Testis (tissue), 2 donors: ENCODE measurements at regions not wholly inside any gene's neighbourhood (a gene's known extent, or its start where the extent isn't known, plus 50 kb on each side); places are given as distances from the start of the nearest gene placed in this dataset.

Experiments used
- DNase-seq: peaks from one replicate; pipeline ENCODE4 v3.0.0-alpha.2; 2019
- H3K27ac ChIP-seq, 2 donors: fragments of 200-600 bp; sonication (generic); one replicate each; pipeline ENCODE4 v1.5.1; 2019
- H3K27me3 ChIP-seq: fragments of 200-600 bp; sonication (generic); one replicate; pipeline ENCODE4 v1.5.1; 2019
- H3K36me3 ChIP-seq: fragments of 200-600 bp; sonication (generic); one replicate; pipeline ENCODE4 v1.5.1; 2017; ENCODE audit warnings: low read depth; ENCODE audit errors: missing control alignments
- H3K4me1 ChIP-seq: fragments of 200-600 bp; sonication (generic); one replicate; pipeline ENCODE4 v1.5.1; 2019
- H3K4me3 ChIP-seq, 2 donors: fragments of 200-600 bp; sonication (generic); one replicate each; pipeline ENCODE4 v1.5.1; 2017 to 2019
- H3K9me3 ChIP-seq: fragments of 200-600 bp; sonication (generic); one replicate; pipeline ENCODE4 v1.5.1; 2017
- CTCF ChIP-seq, 3 experiments: fragments of 450-650 bp in 2 of 3; fragments of 200-600 bp in 1 of 3; sonication (generic) in 1 of 3; IDR thresholded peaks; one replicate each; pipeline ENCODE4 v1.5.1; 2016 to 2019; ENCODE audit warnings: antibody characterized with exemption in 3 of 3, mild to moderate bottlenecking in 2 of 3, moderate library complexity in 1 of 3
- POLR2A ChIP-seq: fragments of 450-650 bp; IDR thresholded peaks from one replicate; pipeline ENCODE4 v1.6.1; 2017; ENCODE audit warnings: antibody characterized with exemption, mild to moderate bottlenecking, moderate library complexity
- WGBS, 2 donors: methylation state at CpG; one replicate each; pipeline ENCODE4 v1.1.5; 2018; 5-methylcytosine and 5-hydroxymethylcytosine counted together
- intact Hi-C: fragments of 100-400 bp; cut with DNase I; formaldehyde crosslinking; loops from one replicate; pipeline ENCODE4 v1.15.1; 2023; ENCODE audit warnings: low total_unique reads

- H3K4me1 ChIP-seq = no peaks in the 10 kb centered on the region
- no peaks in the 10 kb centered on the region for H3K9me3 ChIP-seq
- WGBS, 2 donors = 94 to 95% methylated on average over 7 of the region's 7 CpGs
- no peak for DNase-seq
- intact Hi-C loops = no loop called here
- H3K36me3 ChIP-seq = no peaks in the 10 kb centered on the region
- no peak overlapping the region for H3K27ac ChIP-seq
- no peak overlapping the region for H3K4me3 ChIP-seq
- no peak for TF ChIP-seq CTCF (IDR thresholded peaks at IDR 0.05)
- no peak for TF ChIP-seq POLR2A
- no peaks in the 10 kb centered on the region for H3K27me3 ChIP-seq
These were observed 478.7 kb downstream of the DMAC1 start for GRCh38 chr9:7320841-7321240.

GRCh38 chr9:7320139-7320538 lies 479.4 kb downstream of the DMAC1 start:
- Histone ChIP-seq H3K27me3 (no peaks in the 10 kb centered on the region), H3K27ac (no peak overlapping the region), H3K9me3 (no peaks in the 10 kb centered on the region), H3K4me3 (no peak overlapping the region), H3K4me1 (no peaks in the 10 kb centered on the region), H3K36me3 (no peaks in the 10 kb centered on the region)
- TF ChIP-seq POLR2A = no peak
- TF ChIP-seq CTCF (IDR thresholded peaks at IDR 0.05) = no peak
- intact Hi-C loops = no loop called here
- 66 to 77% methylated on average over 7 of the region's 7 CpGs for WGBS, 2 donors
- DNase-seq = no peak

- WGBS, 2 donors = 90 to 97% methylated on average over 2 of the region's 2 CpGs
These were observed 480.7 kb downstream of the DMAC1 start for GRCh38 chr9:7318920-7319319.

GRCh38 chr9:7316967-7317366 lies 482.6 kb downstream of the DMAC1 start:
- 79 to 86% methylated on average over 4 of the region's 4 CpGs for WGBS, 2 donors
- no peak for DNase-seq
- intact Hi-C loops = no loop called here
- TF ChIP-seq CTCF (IDR thresholded peaks at IDR 0.05) (no peak), POLR2A (no peak)
- H3K4me1 ChIP-seq = no peaks in the 10 kb centered on the region
- no peak overlapping the region for H3K27ac ChIP-seq
- no peaks in the 10 kb centered on the region for H3K36me3 ChIP-seq
- no peak overlapping the region for H3K4me3 ChIP-seq
- no peaks in the 10 kb centered on the region for H3K9me3 ChIP-seq
- H3K27me3 ChIP-seq = no peaks in the 10 kb centered on the region

More at GRCh38 chr9:7318920-7319319, 480.7 kb downstream of the DMAC1 start:
- H3K4me1 ChIP-seq = no peaks in the 10 kb centered on the region
- no peak overlapping the region for H3K4me3 ChIP-seq
- no peaks in the 10 kb centered on the region for H3K9me3 ChIP-seq
- intact Hi-C loops = no loop called here
- TF ChIP-seq POLR2A (no peak), CTCF (IDR thresholded peaks at IDR 0.05) (no peak)
- H3K27me3 ChIP-seq = no peaks in the 10 kb centered on the region
- DNase-seq = no peak
- no peak overlapping the region for H3K27ac ChIP-seq
- no peaks in the 10 kb centered on the region for H3K36me3 ChIP-seq

- WGBS, 2 donors = 71 to 85% methylated on average over 3 of the region's 3 CpGs
- Histone ChIP-seq H3K4me3 (no peak overlapping the region), H3K4me1 (no peaks in the 10 kb centered on the region), H3K36me3 (no peaks in the 10 kb centered on the region), H3K9me3 (no peaks in the 10 kb centered on the region), H3K27me3 (no peaks in the 10 kb centered on the region), H3K27ac (no peak overlapping the region)
- no peak for DNase-seq
- intact Hi-C loops = no loop called here
- TF ChIP-seq POLR2A (no peak), CTCF (IDR thresholded peaks at IDR 0.05) (no peak)
These were observed 483.3 kb downstream of the DMAC1 start for GRCh38 chr9:7316166-7316795.
